Activated CD8-positive, alpha-beta memory T cell treated with anti-CD3 and anti-CD28 coated beads for 4 hours (primary cell): ENCODE measurements at regions not wholly inside any gene's neighbourhood (a gene's known extent, or its start where the extent isn't known, plus 50 kb on each side); places are given as distances from the start of the nearest gene placed in this dataset.
"Not testable (repeated sequence)": the region's sequence is repeated elsewhere in the genome, so short reads cannot be mapped to it uniquely, and the experiment has no call there.

ENCODE experiments used
- DNase-seq, 2 donors: peaks; one replicate each; pipeline ENCODE4 v3.0.0-alpha.2; 2020; ENCODE audit warnings: low read depth in 2 of 2

- DNase-seq = no peak
These were observed 114.3 kb upstream of the PCSK5 start for GRCh38 chr9:75775966-75776691.

DNA sequence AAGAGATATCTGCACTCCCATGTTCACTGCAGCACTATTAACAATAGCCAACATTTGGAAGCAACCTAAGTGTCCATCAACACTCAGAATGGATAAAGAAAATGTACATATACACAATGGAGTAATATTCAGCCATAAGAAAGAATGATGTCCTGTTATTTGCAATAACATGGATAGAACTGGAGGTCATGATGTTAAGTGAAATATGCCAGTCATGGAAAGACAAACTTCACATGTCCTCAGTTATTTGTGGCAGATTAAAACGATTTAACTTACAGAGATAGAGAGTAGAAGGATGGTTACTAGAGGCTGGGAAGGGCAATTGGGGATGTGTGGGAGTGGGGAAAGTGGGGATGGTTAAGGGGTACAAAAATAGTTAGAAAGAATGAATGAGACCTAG is 110.3 kb upstream of the PCSK5 start:
- no peak for DNase-seq

DNA sequence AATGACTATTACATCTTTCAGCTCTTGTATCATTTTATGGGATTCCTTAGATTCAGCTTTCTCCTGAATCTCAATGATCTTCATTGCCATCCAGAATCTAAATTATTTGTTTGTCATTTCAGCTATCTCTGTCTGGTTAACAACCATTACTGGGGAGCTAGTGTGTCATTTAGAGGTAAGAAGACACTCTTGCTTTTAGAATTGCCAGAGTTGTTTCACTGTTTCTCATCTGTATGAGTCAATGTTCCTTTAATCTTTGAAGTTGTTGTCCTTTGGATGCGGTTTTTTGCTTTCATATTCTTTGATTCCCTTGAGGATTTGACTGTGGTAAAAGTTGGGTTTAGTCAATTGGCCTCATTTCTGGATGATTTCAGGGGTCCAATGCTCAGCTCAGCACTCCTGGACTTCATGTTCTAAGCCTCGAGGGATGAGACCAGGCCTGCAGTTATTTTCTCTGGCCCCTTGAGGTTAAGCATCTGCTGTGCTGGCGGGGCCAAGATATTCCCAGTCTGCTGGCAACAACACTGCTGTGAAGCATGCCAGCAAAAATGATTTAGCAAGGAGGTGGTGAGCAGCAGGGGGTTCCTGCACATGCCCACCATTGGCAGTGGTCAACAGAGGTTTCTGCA is 102.4 kb upstream of the PCSK5 start:
- DNase-seq = no peak

DNA sequence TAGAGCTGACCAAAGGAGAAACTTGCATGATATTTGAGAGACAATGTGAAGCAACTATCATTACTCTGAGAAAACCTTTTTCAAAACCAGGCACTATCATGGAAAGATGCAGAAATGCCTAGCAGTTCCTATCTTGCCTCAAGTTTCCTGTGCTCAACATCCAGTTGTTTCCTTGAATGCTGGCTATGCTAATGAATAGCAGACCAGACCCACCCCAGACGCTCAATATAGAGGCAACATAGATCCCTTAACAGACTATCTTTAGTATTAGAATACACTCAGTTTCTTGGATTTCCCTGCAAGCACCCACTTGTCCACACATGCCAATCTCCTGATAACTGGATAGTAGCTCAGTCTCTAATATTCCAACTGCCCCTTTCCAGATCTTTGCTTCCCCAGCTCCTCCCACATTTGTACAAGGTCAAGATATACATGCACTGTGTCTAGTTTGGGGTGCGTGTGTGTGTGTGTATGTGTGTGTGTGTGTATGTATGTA is 93.3 kb upstream of the PCSK5 start:
- no peak for DNase-seq

DNA sequence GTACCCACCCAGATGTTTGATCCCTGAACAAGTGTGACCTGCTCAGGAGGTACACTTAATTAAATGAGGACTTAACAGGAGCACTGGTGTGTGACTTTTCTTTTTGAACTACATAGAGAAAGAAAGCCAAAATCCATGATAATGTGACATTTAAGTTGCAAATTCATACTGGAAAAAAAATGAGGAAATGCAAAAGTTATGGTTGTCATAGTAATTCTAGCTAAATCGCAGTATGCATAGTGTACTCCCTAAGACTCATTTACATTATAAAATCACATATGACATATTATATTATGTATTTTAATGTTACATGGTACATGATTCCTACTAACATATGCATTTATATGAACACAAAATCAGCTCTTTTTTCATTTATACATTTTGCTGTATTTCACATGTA is 92.0 kb upstream of the PCSK5 start:
- DNase-seq = no peak

DNA sequence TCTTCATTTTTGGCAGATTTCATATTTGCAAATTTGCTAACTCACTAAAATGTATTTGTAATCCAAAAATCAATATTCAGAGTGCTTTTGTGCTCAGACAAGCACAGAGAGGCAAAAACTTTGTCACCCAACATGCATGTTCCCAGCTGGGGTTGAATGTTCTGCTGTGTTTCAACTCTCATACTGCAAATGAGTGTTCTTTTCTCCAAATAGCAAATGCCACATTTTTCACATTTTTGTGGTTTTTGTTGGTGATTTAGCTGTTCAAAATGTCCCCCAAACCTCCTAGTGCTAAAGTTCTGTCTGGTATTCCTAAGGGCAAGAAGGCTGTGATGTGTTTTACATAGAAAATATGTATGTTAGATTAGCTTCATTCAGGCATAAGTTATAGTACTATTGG is 87.3 kb upstream of the PCSK5 start:
- DNase-seq = no peak

DNA sequence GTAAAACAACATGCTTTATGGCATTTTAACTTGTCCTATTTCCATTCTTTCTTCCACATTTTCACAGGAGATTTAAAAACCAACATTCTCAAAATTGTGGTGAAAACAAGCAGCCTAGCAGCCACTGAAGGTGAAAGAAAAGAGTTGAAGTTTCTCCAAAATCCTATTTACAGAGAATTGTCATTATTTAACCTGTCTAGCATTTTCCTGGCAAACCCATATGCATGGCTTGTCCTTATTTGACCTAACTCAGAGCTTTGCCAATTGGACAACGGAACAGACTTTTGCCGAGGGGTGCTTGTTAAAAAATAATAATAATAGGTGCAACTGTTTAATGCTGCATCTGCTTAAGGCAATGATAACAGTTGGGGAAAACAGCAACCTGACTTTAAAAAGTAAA is 80.4 kb upstream of the PCSK5 start:
- DNase-seq = no peak

- no peak for DNase-seq
These were observed 78.8 kb upstream of the PCSK5 start for GRCh38 chr9:75811692-75812091.

- DNase-seq = no peak
These were observed 78.3 kb upstream of the PCSK5 start for GRCh38 chr9:75812141-75812540.

GRCh38 chr9:75814667-75815066 is 75.8 kb upstream of the PCSK5 start:
- DNase-seq = no peak

DNA sequence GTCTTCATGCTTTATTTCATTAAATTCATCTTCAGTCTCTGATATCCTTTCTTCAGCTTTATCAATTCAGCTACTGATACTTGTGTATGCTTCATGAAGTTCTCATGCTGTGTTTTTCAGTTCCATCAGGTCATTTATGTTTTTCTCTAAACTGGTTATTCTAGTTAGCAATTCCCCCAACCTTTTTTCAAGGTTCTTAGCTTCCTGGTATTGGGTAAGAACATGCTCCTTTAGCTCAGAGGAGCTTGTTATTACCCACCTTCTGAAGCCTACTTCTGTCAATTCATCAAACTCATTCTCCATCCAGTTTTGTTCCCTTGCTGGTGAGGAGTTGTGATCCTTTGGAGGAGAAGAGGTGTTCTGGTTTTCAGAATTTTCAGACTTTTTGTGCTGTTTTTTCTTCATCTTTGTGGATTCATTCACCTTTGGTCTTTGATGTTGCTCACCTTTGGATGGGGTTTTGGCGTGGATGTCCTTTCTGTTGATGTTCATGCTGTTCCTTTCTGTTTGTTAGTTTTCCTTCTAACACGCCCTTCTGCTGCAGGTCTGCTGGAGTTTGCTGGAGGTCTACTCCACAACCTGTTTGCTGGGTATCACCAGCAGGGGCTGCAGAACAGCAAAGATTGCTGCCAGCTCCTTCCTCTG is 69.9 kb upstream of the PCSK5 start:
- not testable (repeated sequence) for DNase-seq

GRCh38 chr9:75823151-75823550 is 67.3 kb upstream of the PCSK5 start:
- no peak for DNase-seq

DNA sequence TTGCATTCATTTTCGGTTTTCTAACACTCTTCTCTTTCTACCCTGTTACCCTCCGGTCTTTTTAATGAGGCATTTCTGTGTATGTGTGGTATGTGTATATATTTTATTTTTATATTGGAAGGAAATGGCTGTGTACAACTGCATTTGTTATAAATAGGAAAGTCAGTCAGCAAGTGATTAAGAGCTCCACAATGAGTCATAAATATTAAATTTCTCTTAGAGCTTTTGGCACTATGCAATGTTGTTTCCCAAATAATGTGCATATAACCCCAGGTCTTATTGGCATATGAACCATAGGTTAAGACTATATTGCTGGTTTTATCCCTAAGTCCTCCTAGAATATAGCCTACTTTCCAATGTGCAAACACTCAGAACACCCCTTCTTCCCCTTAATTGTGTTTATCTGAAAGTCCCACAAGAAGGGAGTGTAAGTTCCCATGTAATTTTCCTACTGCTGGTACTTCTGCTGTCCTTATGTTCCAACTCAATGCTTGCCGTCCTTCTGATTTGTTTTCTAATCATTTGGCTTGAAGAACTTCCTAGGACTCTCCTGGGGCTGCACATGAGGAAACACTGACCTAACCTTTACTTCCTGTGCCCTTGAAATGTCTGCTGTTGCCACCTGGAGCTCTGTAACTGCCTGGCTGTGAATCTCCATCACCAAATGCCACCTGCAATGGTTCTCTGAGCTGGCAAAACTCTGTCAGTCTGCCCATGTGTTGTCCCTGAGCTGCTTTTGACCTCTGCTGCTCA is 65.5 kb upstream of the PCSK5 start:
- DNase-seq = no peak

GRCh38 chr9:75826314-75826713 is 64.2 kb upstream of the PCSK5 start:
- DNase-seq = no peak

DNA sequence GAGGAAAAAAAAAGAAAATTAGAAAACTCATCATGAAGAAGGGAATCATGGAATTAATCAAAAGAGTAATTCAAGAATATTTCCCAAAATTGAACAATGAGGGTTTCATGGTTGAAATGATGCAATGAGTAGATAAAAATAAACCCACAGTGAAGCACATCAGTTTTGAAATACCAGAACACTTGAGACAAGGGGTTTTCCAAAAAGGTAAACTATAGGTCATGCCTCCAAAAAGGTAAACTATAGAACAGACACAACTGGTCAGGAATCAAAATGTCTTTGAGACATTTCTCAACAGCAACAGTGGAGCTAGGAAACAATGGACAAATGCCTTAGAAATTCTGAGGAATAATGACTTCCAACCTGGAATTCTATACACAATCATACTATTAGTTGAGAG is 60.2 kb upstream of the PCSK5 start:
- DNase-seq = no peak

GRCh38 chr9:75833778-75834177 is 56.7 kb upstream of the PCSK5 start:
- DNase-seq = no peak

- no peak for DNase-seq
These were observed 55.6 kb upstream of the PCSK5 start for GRCh38 chr9:75834878-75835277.
